SK-N-SH (cell line): ENCODE measurements at regions not wholly inside any gene's neighbourhood (a gene's known extent, or its start where the extent isn't known, plus 50 kb on each side); places are given as distances from the start of the nearest gene placed in this dataset.

Experiments
- CTCF ChIA-PET: fragments of 300-600, 350-600 bp; formaldehyde crosslinking; extraction: SDS; loops from one replicate; lab custom pipeline; 2021; lab: Yijun Ruan, JAX
- POLR2A ChIA-PET: fragments of 350-600 bp; sonication (Branson Sonifier 250); formaldehyde crosslinking; extraction: SDS; loops from one replicate; lab custom pipeline; 2020; ENCODE audit warnings: antibody characterized with exemption, inconsistent platforms; lab: Yijun Ruan, JAX
- DNase-seq: peaks from one replicate; pipeline ENCODE4 v3.0.0; 2012
- H2AFZ ChIP-seq: fragments of 200-600 bp; sonication (generic); 2 replicates; pipeline ENCODE4 v1.8.1; 2016; ENCODE audit warnings: antibody characterized with exemption, mild to moderate bottlenecking, low read depth
- H3F3A ChIP-seq: fragments of 200-600 bp; sonication (generic); replicated peaks from 2 replicates; pipeline ENCODE3; 2016; ENCODE audit warnings: antibody characterized with exemption, mild to moderate bottlenecking; ENCODE audit not compliant: insufficient read depth
- H3K27ac ChIP-seq, 2 experiments: fragments of 200-500 bp in 1 of 2; fragments of 200-600 bp in 1 of 2; sonication (Bioruptor generic) in 1 of 2; sonication (generic), shearing (Covaris generic) in 1 of 2; 2 replicates each; pipeline versions ENCODE4 v1.5.1 to v1.6.1; 2014 to 2016; ENCODE audit warnings: low read depth in 2 of 2, inconsistent platforms in 1 of 2, low read length in 1 of 2, mild to moderate bottlenecking in 1 of 2, mixed read lengths in 1 of 2
- H3K27me3 ChIP-seq: fragments of 200-600 bp; sonication (generic), shearing (Covaris generic); 2 replicates; pipeline ENCODE4 v1.6.1; 2016; ENCODE audit warnings: mixed run types; ENCODE audit not compliant: insufficient read depth
- H3K36me3 ChIP-seq, 2 experiments: fragments of 200-500 bp in 1 of 2; fragments of 200-600 bp in 1 of 2; sonication (Bioruptor generic) in 1 of 2; sonication (generic) in 1 of 2; replicated peaks in 1 of 2; 2 replicates each; pipeline versions ENCODE3 to v1.5.1; 2014 to 2016; ENCODE audit warnings: low read length in 1 of 2, mild to moderate bottlenecking in 1 of 2; ENCODE audit not compliant: insufficient read depth in 2 of 2, control insufficient read depth in 1 of 2
- H3K4me1 ChIP-seq, 2 experiments: fragments of 200-500 bp in 1 of 2; fragments of 200-600 bp in 1 of 2; sonication (Bioruptor generic) in 1 of 2; sonication (generic), shearing (Covaris generic) in 1 of 2; 2 replicates each; pipeline versions ENCODE4 v1.5.1 to v1.6.1; 2014 to 2016; ENCODE audit warnings: low read depth in 1 of 2, low read length in 1 of 2, mixed run types in 1 of 2; ENCODE audit not compliant: insufficient read depth in 2 of 2, control insufficient read depth in 1 of 2
- H3K4me2 ChIP-seq: fragments of 200-600 bp; sonication (generic), shearing (Covaris generic); 2 replicates; pipeline ENCODE4 v1.6.1; 2017; ENCODE audit warnings: mixed run types
- H3K4me3 ChIP-seq, 2 experiments: fragments of 200-500 bp in 1 of 2; fragments of 200-600 bp in 1 of 2; sonication (Bioruptor generic) in 1 of 2; sonication (generic), shearing (Covaris generic) in 1 of 2; 2 replicates each; pipeline versions ENCODE4 v1.5.1 to v1.8.1; 2014 to 2016; ENCODE audit warnings: low read depth in 2 of 2, inconsistent platforms in 1 of 2, low read length in 1 of 2, mild to moderate bottlenecking in 1 of 2, mixed read lengths in 1 of 2, moderate library complexity in 1 of 2
- H3K79me2 ChIP-seq: fragments of 200-600 bp; sonication (generic); 2 replicates; pipeline ENCODE4 v1.8.1; 2017; ENCODE audit warnings: mild to moderate bottlenecking; ENCODE audit not compliant: insufficient read depth
- H3K9ac ChIP-seq: fragments of 200-600 bp; sonication (generic); 2 replicates; pipeline ENCODE4 v1.6.1; 2017; ENCODE audit warnings: mixed run types
- H3K9me2 ChIP-seq: fragments of 200-600 bp; sonication (generic); 2 replicates; pipeline ENCODE4 v1.6.1; 2017; ENCODE audit warnings: mixed run types
- H3K9me3 ChIP-seq: fragments of 200-600 bp; sonication (generic); 2 replicates; pipeline ENCODE4 v1.6.1; 2017; ENCODE audit warnings: mixed run types, mild to moderate bottlenecking, moderate library complexity
- H4K20me1 ChIP-seq: fragments of 200-600 bp; sonication (generic); 2 replicates; pipeline ENCODE4 v1.6.1; 2017; ENCODE audit warnings: mild to moderate bottlenecking, mixed run types; ENCODE audit not compliant: insufficient read depth
- CHD2 ChIP-seq: fragments of 150-350 bp; IDR thresholded peaks from 2 replicates; pipeline ENCODE4 v1.6.1; 2018; ENCODE audit warnings: low read length; ENCODE audit not compliant: partially characterized antibody
- ELF1 ChIP-seq: IDR thresholded peaks from 2 replicates; pipeline ENCODE4 v1.4.0; 2012
- EP300 ChIP-seq, 2 experiments: IDR thresholded peaks; 2 replicates each; pipeline versions ENCODE4 v1.4.0 to v1.6.1; 2012; ENCODE audit warnings: borderline replicate concordance in 1 of 2, low read depth in 1 of 2, low read length in 1 of 2
- EZH2phosphoT487 ChIP-seq: fragments of 200-600 bp; sonication (generic); IDR thresholded peaks from 2 replicates; pipeline ENCODE4 v1.6.1; 2017; ENCODE audit warnings: low read depth, mixed run types, mild to moderate bottlenecking, antibody characterized with exemption, moderate library complexity, borderline replicate concordance
- FOSL2 ChIP-seq: IDR thresholded peaks from 2 replicates; pipeline ENCODE4 v1.4.0; 2012; ENCODE audit warnings: low read depth, mild to moderate bottlenecking, moderate library complexity, borderline replicate concordance
- FOXJ3 ChIP-seq: sonication (generic); formaldehyde crosslinking; IDR thresholded peaks from 2 replicates; pipeline ENCODE4 v1.5.1; 2020; ENCODE audit warnings: mild to moderate bottlenecking, missing genetic modification reagents
- FOXM1 ChIP-seq: IDR thresholded peaks from 2 replicates; pipeline ENCODE4 v1.4.0; 2012; ENCODE audit warnings: low read depth, mild to moderate bottlenecking
- GABPA ChIP-seq: IDR thresholded peaks from 2 replicates; pipeline ENCODE4 v1.4.0; 2012; ENCODE audit warnings: low read depth, mild to moderate bottlenecking
- GATA2 ChIP-seq: sonication (generic); formaldehyde crosslinking; IDR thresholded peaks from 2 replicates; pipeline ENCODE4 v1.5.0; 2020; ENCODE audit warnings: mild to moderate bottlenecking, missing genetic modification reagents
- MAX ChIP-seq: IDR thresholded peaks from 2 replicates; pipeline ENCODE4 v1.4.0; 2012; ENCODE audit warnings: low read depth
- MEF2A ChIP-seq: IDR thresholded peaks from 2 replicates; pipeline ENCODE4 v1.4.0; 2012; ENCODE audit warnings: low read depth, borderline replicate concordance
- MXI1 ChIP-seq: IDR thresholded peaks from 2 replicates; pipeline ENCODE4 v1.6.1; 2012; ENCODE audit warnings: mild to moderate bottlenecking, low read depth, low read length, improper control_type of control experiment
- NRF1 ChIP-seq: IDR thresholded peaks from 2 replicates; pipeline ENCODE4 v1.6.1; 2012; ENCODE audit warnings: low read depth, mild to moderate bottlenecking, low read length
- RAD21 ChIP-seq: IDR thresholded peaks from 2 replicates; pipeline ENCODE4 v1.6.1; 2012; ENCODE audit warnings: mild to moderate bottlenecking, low read length
- RCOR1 ChIP-seq: fragments of 150-350 bp; IDR thresholded peaks from 2 replicates; pipeline ENCODE4 v1.6.1; 2017; ENCODE audit warnings: antibody characterized with exemption, low read length
- RFX5 ChIP-seq: IDR thresholded peaks from 2 replicates; pipeline ENCODE4 v1.6.1; 2012; ENCODE audit warnings: mild to moderate bottlenecking, improper control_type of control experiment, low read length
- RXRA ChIP-seq: IDR thresholded peaks from 2 replicates; pipeline ENCODE4 v1.4.0; 2012; ENCODE audit warnings: low read depth, mild to moderate bottlenecking, borderline replicate concordance
- SMC3 ChIP-seq: IDR thresholded peaks from 2 replicates; pipeline ENCODE4 v1.6.1; 2012; ENCODE audit warnings: low read depth, low read length, improper control_type of control experiment
- TCF12 ChIP-seq: IDR thresholded peaks from 2 replicates; pipeline ENCODE4 v1.4.0; 2012
- YY1 ChIP-seq: IDR thresholded peaks from 2 replicates; pipeline ENCODE4 v1.4.0; 2012; ENCODE audit warnings: low read depth, mild to moderate bottlenecking
- ZBTB33 ChIP-seq: IDR thresholded peaks from 2 replicates; pipeline ENCODE4 v1.4.0; 2012; ENCODE audit warnings: low read depth, borderline replicate concordance
- WGBS: methylation state at CpG from one replicate; pipeline ENCODE4 v1.1.6; 2017; ENCODE audit warnings: low lambda C conversion rate; 5-methylcytosine and 5-hydroxymethylcytosine counted together

GRCh38 chr17:70261170-70261569, 91.8 kb downstream of the KCNJ2 start:
- Histone ChIP-seq H3K79me2 (no peaks in the 10 kb centered on the region), H3K4me2 (no peak overlapping the region), H3K9ac (no peak overlapping the region), H2AFZ (no peak overlapping the region), H3K36me3 (no peaks in the 10 kb centered on the region), H3K27me3 (no peaks in the 10 kb centered on the region), H3K27ac (no peak overlapping the region), H3K4me3 (no peak overlapping the region), H3K9me2 (no peaks in the 10 kb centered on the region), H3K9me3 (no peaks in the 10 kb centered on the region), H4K20me1 (no peaks in the 10 kb centered on the region), H3F3A (no peaks in the 10 kb centered on the region), H3K4me1 (no peaks in the 10 kb centered on the region)
- ChIA-PET CTCF (interaction anchor here (0.7 kb wide), 1 partner anchor 278 kb away, joined by 3 read pairs; no protein-coding TSS in a partner anchor), POLR2A (no interaction called here)
- 67% methylated on average over 3 of the region's 3 CpGs for WGBS
- TF ChIP-seq FOXJ3 (CRISPR knock-in tag): no peak
- no peak for TF ChIP-seq RFX5
- TF ChIP-seq MAX: no peak
- DNase-seq: no peak

GRCh38 chr17:70265471-70265870, 96.1 kb downstream of the KCNJ2 start:
- Histone ChIP-seq H4K20me1 (no peaks in the 10 kb centered on the region), H2AFZ (no peak overlapping the region), H3K4me3 (no peak overlapping the region), H3F3A (no peaks in the 10 kb centered on the region), H3K9me3 (no peaks in the 10 kb centered on the region), H3K27me3 (no peaks in the 10 kb centered on the region)
- POLR2A ChIA-PET: no interaction called here
- DNase-seq: no peak
- TF ChIP-seq TCF12: no peak
- no peak for TF ChIP-seq CHD2
- no peak for TF ChIP-seq RAD21
- no peak for TF ChIP-seq RXRA
- no peak for TF ChIP-seq GABPA
- TF ChIP-seq EP300 (IDR thresholded peaks at IDR 0.05; ENCODE audit: borderline replicate concordance in 1 of 2, low read depth in 1 of 2, low read length in 1 of 2): no peak
- TF ChIP-seq, all 33 proteins: peak for 0
- no peaks in the 10 kb centered on the region for H3K4me1 ChIP-seq
- H3K9me2 ChIP-seq: no peaks in the 10 kb centered on the region
- no peak overlapping the region for H3K4me2 ChIP-seq
- no peaks in the 10 kb centered on the region for H3K36me3 ChIP-seq
- H3K9ac ChIP-seq: no peak overlapping the region
- WGBS: 56% methylated on average over 2 of the region's 2 CpGs
- H3K79me2 ChIP-seq: no peaks in the 10 kb centered on the region
- no peak overlapping the region for H3K27ac ChIP-seq
- CTCF ChIA-PET: interaction anchor here (0.6 to 1.2 kb wide), 5 partner anchors 13 to 1652 kb away, joined by 3 to 4 read pairs (median 3); no protein-coding TSS in a partner anchor

GRCh38 chr17:70266394-70266793, 97.1 kb downstream of the KCNJ2 start:
- Histone ChIP-seq H3K4me1 (no peaks in the 10 kb centered on the region), H3K36me3 (no peaks in the 10 kb centered on the region), H3K9ac (no peak overlapping the region), H4K20me1 (no peaks in the 10 kb centered on the region), H3K27ac (no peak overlapping the region), H3K4me2 (no peak overlapping the region), H2AFZ (no peak overlapping the region), H3K9me2 (no peaks in the 10 kb centered on the region), H3K27me3 (no peaks in the 10 kb centered on the region), H3K4me3 (no peak overlapping the region), H3K79me2 (no peaks in the 10 kb centered on the region), H3K9me3 (no peaks in the 10 kb centered on the region), H3F3A (no peaks in the 10 kb centered on the region)
- ChIA-PET POLR2A (no interaction called here), CTCF (interaction anchor here (0.8 kb wide), 1 partner anchor 12 kb away, joined by 3 read pairs; no protein-coding TSS in a partner anchor)
- WGBS: 67% methylated on average over 2 of the region's 2 CpGs
- no peak for DNase-seq
- TF ChIP-seq ZBTB33: no peak
- TF ChIP-seq SMC3: no peak
- no peak for TF ChIP-seq EZH2phosphoT487
- TF ChIP-seq EP300 (IDR thresholded peaks at IDR 0.05; ENCODE audit: borderline replicate concordance in 1 of 2, low read depth in 1 of 2, low read length in 1 of 2): no peak
- no peak for TF ChIP-seq FOXM1
- TF ChIP-seq NRF1: no peak
- no peak for TF ChIP-seq MXI1
- TF ChIP-seq YY1: no peak
- no peak for TF ChIP-seq FOXJ3 (CRISPR knock-in tag)
- TF ChIP-seq RXRA: no peak
- no peak for TF ChIP-seq RCOR1
- TF ChIP-seq FOSL2: no peak
- TF ChIP-seq MEF2A: no peak
- TF ChIP-seq ELF1: no peak
- TF ChIP-seq GATA2 (CRISPR knock-in tag): no peak
